ENCODE measurements at regions not wholly inside any gene's neighbourhood (a gene's known extent, or its start where the extent isn't known, plus 50 kb on each side); places are given as distances from the start of the nearest gene placed in this dataset.

- no peak for DNase-seq (ENCODE audit: low spot score)
- TF ChIP-seq, protein P1, sequence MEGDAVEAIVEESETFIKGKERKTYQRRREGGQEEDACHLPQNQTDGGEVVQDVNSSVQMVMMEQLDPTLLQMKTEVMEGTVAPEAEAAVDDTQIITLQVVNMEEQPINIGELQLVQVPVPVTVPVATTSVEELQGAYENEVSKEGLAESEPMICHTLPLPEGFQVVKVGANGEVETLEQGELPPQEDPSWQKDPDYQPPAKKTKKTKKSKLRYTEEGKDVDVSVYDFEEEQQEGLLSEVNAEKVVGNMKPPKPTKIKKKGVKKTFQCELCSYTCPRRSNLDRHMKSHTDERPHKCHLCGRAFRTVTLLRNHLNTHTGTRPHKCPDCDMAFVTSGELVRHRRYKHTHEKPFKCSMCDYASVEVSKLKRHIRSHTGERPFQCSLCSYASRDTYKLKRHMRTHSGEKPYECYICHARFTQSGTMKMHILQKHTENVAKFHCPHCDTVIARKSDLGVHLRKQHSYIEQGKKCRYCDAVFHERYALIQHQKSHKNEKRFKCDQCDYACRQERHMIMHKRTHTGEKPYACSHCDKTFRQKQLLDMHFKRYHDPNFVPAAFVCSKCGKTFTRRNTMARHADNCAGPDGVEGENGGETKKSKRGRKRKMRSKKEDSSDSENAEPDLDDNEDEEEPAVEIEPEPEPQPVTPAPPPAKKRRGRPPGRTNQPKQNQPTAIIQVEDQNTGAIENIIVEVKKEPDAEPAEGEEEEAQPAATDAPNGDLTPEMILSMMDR (IDR thresholded peaks at IDR 0.05; ENCODE audit: extremely low read depth, missing control alignments), result no peak
Observed at GRCh38 chr22:49189871-49190270, 637.8 kb downstream of the BRD1 start.

DNA sequence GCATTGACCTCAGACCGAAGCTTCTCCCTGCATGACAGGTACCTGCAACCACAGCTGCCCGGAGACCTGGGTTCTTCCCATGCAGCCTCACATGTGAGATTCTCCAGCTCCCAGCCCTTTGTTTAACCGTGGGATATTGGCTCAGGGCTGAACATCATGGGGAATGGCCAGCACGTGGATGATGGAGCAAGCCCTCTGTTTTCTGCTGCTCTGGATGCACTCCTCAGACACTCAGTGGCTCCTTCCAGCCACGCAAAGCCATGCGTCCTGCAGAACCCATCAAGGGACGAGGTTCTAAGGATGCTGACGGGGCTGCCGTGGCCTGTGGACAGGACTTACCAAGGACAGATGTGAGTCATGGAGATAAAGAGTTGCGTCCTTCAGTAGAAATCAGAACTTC, 639.1 kb downstream of the BRD1 start:
- DNase-seq (ENCODE audit: low spot score), result no peak
- TF ChIP-seq, protein P1 (IDR thresholded peaks at IDR 0.05; ENCODE audit: extremely low read depth, missing control alignments), result no peak

- no peak for DNase-seq (ENCODE audit: low spot score)
- TF ChIP-seq, protein P1 (IDR thresholded peaks at IDR 0.05; ENCODE audit: extremely low read depth, missing control alignments), result no peak
Observed at GRCh38 chr22:49188091-49188490, 639.6 kb downstream of the BRD1 start.

- no peak for DNase-seq (ENCODE audit: low spot score)
- TF ChIP-seq, protein P1 (IDR thresholded peaks at IDR 0.05; ENCODE audit: extremely low read depth, missing control alignments), result no peak
Observed at GRCh38 chr22:49186762-49187161, 640.9 kb downstream of the BRD1 start.

DNA sequence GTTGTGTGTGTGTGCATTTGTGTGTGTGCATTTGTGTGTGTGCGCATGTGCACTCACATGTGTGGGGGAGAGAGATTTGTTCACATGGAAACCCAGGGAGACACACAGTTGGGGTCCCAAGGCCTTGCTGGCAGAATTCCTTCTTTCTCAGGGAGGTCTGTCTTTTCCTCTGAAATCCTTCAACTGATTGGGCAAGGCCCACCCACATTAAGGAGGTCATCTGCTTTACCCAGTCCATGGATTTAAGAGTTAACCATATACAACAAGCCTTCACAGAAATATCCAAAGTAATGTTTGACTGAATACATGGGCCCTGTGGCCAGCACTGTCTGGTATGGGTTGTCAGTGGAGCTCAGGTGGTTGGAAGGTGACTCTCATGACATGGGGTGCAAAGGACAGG, 641.4 kb downstream of the BRD1 start:
- TF ChIP-seq, protein P1 (IDR thresholded peaks at IDR 0.05; ENCODE audit: extremely low read depth, missing control alignments), result no peak
- no peak for DNase-seq (ENCODE audit: low spot score)

GRCh38 chr22:49185312-49185969, 642.2 kb downstream of the BRD1 start:
- TF ChIP-seq, protein P1 (IDR thresholded peaks at IDR 0.05; ENCODE audit: extremely low read depth, missing control alignments), result no peak
- DNase-seq (ENCODE audit: low spot score), result no peak

- TF ChIP-seq, protein P1 (IDR thresholded peaks at IDR 0.05; ENCODE audit: extremely low read depth, missing control alignments), result no peak
- DNase-seq (ENCODE audit: low spot score), result no peak
Observed at GRCh38 chr22:49184736-49185135, 642.9 kb downstream of the BRD1 start.

All from GM20000 (cell line).